GM21528 (cell line): ENCODE measurements at regions not wholly inside any gene's neighbourhood (a gene's known extent, or its start where the extent isn't known, plus 50 kb on each side); places are given as distances from the start of the nearest gene placed in this dataset.

Experiments used
- ATAC-seq: cut with Tn5 transposase; IDR thresholded peaks from one replicate; pipeline ENCODE4 v1.9.1; 2021; ENCODE audit warnings: mild to moderate bottlenecking, moderate library complexity; ENCODE audit not compliant: unreplicated experiment, low FRiP score

DNA sequence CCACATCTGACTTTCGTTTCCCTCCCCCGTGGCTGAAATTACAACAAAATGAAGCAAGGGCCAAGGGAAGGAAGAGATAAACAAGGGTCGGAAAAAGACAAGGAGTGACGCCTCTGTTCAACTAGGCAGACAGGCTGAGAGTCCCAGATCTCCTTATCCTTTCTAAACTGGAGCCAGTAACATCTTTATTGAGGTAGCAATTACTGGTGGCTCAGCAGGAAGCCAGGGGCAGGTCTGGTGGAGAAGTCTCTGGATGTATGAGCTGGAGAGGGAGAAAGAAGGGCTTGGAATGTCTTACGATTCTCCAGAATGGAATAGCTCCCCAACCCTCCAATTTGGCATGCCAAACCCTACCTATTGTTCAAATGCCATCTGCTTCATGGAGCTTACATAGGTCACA is 190.8 kb upstream of the BRINP1 start:
- no peak for ATAC-seq

DNA sequence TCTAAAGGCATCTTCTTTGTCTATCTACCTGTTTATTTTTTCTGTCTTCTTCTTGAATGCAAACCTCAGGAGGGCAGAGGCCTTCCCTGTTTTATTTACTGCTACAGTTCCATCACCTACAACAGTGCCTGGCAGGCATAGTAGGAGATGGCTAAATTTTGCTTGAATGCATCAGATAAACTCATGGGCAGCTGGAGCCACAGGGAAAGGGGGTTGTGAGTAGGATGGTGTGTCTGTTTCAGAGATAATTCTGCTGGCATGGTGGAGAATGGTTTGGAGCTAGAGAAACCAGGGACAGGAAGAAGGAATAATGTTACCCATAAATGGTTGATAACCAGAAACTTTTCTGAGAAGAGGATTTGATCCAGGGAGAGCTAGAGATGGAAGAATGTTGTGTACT is 189.8 kb upstream of the BRINP1 start:
- no peak for ATAC-seq

DNA sequence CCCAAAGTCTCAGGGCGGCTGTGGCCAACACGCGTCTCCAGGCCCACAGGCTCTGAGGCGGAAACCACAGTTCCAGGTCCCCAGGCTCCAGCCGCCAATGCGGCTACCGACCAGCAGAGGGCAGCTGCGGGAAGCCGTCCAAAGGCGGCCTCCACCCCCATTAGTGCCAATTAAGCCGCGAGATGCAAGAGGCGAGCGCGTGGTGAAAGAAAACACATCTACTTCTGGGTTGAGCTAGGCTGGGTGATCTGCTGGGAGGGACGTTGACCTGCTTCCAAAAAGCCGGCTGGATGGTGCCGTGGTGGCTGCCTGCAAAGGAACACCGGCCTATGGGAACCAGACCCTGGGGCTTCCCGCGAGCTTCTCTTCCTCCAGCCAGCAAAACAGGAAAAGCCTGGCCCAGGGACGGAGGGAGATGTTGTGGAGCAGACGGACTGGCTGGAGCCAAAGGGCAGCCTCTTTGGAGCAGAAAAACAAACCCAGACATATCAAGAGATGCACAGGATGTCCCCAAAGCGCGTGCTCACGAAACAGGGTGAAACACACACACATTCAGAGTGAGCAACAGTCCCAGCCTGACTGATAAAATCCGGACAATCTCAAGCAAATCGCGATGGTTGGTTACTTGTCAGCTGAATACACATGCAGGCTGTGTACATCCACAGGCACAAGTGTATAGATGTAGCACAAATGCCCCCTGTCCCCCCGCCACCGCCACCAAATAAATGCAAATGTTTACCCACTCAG is 187.1 kb upstream of the BRINP1 start:
- peak; percentile 98 for ATAC-seq

DNA sequence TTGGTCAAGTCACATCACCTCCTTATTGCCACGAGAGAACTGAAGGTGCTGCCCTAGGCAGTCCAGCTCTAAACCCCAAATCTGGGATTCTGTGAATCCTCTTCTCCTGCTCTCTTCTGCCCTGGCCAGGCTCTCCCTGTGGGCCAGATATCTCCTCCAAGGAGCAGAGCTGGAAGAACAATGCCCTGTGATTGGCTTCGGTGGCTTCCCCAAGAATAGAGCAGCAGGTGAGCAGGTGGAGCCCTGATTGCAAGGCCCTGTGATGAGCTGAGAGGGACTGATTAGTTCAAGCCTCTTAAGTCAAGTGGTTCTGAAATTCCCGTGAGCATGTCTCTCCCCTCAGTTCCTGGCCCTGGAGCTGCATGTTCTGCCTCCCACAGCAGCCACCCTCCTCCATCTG is 175.3 kb upstream of the BRINP1 start:
- no peak for ATAC-seq

DNA sequence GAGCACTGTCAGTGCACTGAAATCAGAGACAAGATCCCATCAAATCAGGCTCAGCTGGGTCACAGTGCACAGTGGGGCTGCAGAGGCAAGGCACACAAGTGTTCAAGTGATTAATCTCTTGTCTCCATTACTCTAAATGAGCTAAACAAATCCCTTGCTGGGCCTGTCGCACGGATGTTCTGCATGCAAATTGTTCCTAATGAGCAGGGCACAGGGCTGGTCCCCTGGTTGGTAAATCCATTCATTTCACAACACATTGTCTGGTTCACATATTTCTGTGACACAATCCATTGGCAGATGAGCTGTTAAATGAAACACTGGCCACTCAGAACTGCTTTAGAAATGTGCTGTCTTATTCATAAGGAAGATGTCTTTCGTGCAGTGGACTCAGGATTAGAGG is 167.9 kb upstream of the BRINP1 start:
- no peak for ATAC-seq

DNA sequence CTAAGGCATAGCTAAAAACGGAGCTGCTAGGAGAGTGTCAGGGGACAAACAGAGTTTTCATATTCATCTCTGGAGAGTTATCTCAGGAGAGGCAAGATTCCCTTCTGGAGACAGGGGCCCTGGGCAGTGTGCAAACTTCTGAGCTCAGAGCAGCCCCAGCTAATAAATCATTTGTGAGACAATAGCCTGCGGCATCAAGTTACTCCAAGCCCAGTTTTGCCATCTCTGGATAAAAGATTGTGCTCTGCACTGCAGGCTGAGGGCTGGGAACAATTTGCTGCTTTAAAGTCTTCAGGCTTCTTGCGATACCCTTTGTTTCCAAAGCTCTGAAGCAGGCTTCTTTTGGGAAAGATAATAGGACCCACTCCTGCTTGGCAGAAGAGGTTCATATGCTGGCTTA is 164.3 kb upstream of the BRINP1 start:
- no peak for ATAC-seq

DNA sequence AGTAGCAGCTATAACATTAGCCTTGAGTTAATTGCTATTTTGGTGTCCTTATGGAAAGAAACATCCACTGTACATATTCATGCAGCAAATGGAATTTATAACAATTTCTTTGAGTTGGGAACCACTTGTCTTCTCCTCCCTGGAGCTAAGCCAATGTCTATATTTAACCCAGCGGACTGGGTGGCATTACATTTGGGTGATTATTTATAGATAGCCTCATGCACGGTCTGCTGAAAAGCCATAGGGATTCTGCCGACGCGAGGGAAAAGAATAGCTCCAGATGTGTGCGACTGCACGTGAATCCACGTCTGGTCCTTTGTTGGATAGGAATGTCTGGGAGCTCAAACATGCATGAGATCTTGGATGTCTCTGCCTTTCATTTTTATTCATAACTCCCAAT is 157.5 kb upstream of the BRINP1 start:
- no peak for ATAC-seq

DNA sequence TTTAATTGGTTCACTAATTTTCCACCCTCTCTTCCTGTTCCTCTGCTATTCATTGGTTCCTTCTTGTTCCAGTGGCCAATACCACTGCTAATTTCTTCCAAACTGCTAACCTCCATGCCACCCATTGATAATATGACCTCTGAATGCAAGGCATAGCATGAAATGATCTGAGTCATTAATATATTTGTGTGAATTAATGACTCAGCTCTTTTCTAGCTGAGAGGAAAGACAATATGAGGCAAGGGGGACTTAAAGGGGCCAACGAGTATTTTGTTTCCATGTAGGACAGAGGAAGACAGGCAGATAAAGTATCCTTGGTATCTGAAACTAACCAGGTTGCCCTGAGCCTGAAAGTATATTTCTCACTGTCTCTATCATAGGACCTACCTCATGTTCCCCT is 154.3 kb upstream of the BRINP1 start:
- no peak for ATAC-seq

DNA sequence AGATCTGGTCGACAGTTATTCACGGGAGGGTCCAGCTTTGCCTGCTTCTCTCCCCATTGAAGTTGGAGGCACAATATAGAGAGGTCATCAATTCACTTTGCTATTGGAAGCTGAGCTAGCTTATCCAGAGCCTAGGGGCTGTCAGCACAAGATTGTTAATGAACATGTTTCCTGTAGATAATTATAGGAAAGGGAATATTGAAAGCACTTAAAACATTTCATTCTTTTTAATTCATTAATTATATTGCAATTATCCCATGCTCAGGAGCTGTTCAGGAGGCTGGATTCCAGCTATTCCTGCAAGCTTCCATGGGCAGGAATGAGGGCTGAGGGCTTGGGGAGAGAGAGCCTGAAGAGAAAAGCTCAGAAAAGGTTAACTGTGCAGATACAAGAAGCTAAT is 153.1 kb upstream of the BRINP1 start:
- no peak for ATAC-seq

DNA sequence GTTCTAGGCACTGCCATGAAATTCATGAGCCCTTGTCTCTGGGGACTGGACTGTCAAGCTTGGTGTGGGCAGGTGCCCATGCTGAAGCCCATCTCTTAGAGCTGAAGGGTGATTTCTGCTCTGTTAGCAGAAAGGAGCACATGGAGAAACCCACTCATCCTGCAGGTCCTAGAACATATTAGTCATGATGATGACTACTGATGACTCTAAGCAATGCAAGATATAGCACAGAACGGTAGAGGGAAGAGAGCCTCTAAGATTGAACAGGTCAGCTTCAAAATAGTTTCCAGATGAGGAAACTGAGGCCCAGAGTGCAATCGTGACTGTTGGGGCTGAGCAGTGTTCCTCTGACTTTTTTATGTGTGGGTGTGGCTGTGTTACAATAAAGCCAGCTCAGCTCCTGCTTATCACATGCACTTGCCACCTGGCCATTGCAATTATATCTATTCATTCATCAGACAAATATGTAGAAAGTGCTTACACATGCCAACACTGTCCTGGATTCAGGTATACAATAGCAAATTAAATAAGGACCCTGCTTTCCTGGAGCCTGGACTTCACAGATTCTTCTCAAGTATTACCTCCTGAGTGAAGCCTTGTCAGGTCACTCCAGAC is 140.2 kb upstream of the BRINP1 start:
- ATAC-seq = no peak

DNA sequence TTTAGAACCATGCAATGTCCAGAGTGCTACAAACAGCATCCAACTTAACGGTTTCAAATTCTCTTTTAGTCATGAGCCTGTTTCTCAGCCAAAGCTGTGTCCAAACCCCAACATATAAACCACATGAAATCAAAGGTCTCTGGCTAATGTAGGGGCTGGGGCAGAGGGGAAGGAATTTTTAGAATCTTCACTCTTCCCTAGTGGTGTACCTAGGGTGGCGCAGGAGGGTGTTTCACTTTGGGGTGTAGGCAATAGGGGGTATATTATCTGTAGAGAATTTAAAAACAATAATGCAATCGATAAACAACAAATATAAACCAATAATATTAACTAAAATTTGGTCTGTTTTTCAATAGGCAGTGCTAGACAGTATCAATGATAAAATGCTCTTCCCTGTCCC is 132.1 kb upstream of the BRINP1 start:
- ATAC-seq = no peak

DNA sequence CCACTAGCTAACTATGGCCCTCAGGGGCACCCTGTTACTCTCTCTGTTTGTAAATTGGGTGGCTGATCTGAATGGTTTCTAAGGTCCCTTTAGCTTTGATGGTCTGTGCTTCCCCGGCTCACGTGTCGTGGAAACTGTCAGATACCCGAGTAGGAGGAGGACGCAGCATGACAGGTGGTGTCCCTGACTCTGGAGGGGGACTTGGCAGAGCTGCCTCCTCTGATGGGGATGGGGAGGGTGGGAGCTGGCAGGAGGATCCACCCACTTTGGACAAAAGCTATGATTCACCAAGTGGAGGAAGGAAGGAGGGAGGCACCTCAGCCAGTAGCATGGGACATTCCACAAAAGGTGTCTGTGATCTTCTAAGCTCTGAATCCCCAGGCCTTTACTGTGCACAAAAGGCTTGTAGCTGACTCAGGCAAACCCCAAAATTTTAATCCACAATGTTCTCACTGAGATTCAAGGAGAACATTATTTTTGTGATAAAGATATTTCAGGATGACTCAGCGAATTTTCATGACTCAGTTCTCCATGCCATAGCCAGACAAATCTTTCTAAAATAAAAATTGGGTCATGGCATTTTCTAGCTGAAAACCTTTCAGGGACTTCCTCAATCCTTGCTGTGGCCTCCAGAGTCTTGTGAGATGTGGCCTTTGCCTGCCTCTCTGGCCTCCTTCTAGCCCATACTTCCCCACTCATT is 131.0 kb upstream of the BRINP1 start:
- ATAC-seq = no peak

DNA sequence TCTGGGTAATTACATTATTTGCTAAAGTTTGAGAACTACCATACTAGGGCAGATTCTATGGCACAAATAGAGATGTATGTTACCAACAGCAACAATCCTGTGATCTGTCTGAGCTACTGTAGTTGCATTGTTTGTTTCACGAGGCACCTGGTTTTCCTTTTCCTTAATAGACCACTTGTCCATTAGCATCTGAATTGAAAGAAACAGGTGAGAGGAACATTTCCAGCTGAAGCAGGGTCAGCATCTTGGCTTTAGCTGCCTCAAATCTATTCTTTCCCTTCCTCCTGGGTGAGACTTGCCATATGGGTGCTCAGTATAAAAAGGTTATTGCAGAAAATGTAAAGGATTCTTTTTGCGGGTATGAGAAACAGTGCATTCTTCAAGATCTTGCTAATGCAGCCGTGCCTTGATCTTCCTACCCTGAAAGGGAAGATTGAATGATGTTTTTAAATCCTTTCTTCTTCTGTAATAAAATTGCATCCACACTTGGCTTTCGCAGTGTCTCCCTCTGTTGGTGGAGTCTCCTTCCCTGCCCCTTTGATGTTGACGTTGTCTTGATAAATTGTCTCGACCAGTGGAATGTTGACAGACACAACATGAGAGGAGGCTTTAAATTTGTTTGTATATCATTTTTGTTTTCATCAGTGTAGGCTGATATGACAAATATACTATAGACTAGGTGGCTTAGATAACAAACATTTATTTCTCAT is 118.0 kb upstream of the BRINP1 start:
- ATAC-seq = no peak

DNA sequence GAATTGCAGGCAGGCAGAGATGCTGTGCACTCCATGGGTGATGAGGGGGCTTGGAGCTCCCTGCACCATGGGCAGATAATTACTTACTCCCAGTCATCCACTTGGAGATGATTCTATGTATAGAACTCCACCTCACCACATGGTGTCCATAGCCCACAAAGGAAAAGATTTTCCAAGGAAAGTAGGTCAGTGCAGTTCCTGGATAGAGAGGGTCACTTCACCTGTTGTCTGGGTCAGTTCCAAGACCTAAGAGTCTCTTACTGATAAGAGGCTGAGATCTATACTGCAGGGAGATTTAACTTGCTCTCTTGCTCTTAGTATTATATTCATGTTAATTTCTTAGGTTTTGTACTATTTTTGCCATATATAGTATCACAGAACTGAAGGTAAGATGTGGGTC is 113.9 kb upstream of the BRINP1 start:
- ATAC-seq = no peak

DNA sequence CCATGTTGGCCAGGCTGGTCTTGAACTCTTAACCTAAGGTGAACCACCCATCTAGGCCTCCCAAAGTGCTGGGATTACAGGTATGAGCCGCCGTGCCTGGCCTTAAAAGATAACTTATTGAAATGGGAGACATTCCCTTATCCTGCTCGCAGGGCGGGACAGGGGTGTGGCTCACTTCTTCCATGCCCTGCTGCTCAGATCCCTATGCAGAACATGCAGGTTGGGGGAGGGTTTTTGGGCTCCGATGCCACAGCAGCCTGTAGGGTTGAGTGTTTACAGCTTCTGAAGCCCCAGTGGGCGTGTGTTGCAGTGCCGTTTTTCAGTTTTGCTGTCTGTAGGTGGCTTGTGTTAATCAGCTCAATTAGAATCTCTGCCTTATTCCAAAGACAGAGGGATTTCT is 108.0 kb upstream of the BRINP1 start:
- ATAC-seq = no peak

DNA sequence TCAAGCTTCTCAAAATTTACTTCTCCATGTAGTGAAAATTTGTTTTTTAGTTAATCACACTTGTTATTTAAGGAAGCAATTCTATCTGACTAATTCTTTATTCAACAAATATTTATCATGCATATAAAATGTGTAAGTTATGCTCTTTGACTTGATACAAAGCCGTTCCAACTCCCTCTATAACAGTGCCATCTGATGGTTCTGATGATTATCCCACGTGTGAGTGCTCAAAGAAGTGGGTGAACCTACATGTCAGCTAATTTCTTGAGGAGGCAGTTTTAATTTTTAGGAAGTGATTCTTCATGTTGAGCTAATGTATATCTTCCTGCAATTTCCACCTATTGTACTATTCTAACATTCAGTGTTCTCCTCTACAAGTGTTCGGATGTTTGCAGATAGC is 88.8 kb upstream of the BRINP1 start:
- no peak for ATAC-seq

DNA sequence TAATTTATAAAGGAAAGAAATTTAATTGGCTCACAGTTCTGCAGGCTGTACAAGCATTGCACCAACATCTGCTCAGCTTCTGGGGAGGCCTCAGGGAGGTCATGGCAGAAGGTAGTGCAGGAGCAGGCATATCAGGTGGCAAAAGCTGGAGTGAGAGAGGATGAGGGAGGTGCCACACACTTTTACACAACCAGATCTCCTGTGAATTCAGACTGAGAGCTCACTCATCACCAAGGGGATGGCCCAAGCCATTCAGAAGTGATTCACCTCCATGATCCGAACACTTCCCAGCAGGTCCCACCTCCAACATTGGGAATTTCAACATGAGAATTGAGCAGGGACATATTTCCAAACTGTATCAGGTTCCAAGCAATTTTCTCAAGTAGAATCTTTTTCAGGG is 84.7 kb upstream of the BRINP1 start:
- ATAC-seq = no peak

DNA sequence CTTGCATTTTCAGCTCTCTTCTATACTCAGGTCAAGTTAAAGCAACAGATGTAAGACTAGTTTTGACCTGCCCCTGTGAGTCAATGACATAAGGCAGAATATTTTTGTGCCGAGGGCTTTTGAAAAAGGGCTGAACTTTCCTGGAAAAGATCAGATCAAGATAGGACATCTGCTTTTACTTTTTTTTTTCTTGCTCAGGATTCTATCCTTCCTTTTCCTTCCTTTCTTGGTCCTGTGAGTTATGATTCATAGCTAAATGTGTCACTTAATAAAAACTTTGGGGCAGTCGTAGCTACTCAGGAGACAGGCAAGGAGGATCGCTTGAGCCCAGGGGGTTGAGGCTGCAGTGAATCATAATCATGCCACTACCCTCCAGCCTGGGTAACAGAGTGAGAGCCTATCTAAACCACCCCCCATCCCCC is 84.3 kb upstream of the BRINP1 start:
- ATAC-seq = no peak

DNA sequence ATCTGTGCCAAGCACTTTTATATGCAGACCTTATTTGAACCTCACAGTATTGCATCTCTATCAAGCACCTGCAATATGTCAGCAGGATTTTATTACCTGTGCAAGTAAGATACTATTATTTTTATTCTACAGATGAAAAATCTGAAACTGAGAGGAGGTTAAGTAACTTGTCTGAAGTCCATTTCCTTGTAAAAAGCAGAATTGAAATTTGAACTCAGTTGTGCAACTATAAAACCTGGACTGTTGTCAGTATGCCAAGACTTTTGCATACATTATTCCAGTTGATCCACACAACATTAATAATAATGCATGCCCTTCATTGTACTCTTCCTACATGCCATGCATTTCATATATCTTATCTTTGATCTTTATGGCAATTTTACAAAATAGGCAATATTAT is 82.2 kb upstream of the BRINP1 start:
- ATAC-seq = no peak

DNA sequence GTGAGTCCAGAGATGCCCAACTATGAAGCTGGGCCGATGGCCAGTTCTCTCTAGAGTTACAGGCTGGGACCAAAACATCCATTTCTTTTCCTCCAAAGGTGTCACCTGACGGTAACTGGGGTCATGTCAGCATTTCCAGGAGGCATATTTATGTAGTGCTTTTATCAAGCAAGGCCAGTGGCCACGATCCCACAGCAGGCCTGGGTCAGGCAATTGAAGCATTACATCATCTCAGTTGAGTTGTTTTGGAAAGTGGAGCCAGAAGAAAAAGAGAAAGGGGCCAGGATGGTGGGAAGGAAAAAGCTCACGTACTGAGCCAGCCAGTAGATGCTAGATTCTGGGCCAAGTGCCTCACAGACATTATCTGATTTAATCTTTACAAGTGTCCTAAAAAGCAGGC is 73.9 kb upstream of the BRINP1 start:
- no peak for ATAC-seq

DNA sequence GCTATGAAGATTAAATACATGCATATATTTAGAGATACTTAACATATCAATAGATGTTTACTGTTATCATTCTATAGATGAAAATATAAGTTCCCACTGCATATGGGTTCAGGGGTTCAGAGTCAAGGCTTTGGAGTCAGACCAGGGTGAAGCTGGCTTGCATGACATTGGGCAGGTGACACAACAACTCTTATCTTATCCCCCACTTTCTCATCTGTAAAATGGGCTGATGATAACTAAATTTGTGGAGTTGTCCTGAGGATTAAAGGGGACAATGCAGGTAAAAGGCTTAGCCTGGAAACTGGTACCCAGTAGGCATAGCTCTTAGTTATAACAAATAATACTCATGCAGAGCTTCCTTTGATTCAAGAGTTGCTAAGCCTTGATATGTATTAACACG is 72.6 kb upstream of the BRINP1 start:
- ATAC-seq = no peak
